HG03060 (cell line): ENCODE measurements at regions not wholly inside any gene's neighbourhood (a gene's known extent, or its start where the extent isn't known, plus 50 kb on each side); places are given as distances from the start of the nearest gene placed in this dataset.
"Not testable (repeated sequence)": the region's sequence is repeated elsewhere in the genome, so short reads cannot be mapped to it uniquely, and the experiment has no call there.

Source experiments
- ATAC-seq: cut with Tn5 transposase; IDR thresholded peaks from one replicate; pipeline ENCODE4 v1.9.1; 2021; ENCODE audit warnings: low read depth, moderate number of reproducible peaks; ENCODE audit not compliant: unreplicated experiment

DNA sequence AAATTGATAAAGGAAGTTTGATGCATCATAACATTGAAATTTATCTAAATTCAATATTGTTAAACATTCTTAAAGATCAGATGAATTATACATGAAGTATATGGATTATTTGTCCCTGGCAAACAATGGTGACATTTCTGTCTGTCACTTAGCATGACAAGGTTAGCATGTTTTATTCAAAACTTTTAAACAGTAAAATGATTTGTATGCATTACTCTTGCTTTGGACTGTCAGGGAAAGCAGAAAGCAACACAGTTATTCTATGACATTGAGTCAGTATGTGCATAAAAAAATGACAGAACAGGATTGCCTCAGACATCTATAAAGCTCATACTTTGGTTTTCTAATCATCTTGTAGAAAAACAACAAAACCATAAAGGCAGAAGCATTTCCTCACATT lies 193.7 kb downstream of the IZUMO3 start:
- no peak for ATAC-seq

DNA sequence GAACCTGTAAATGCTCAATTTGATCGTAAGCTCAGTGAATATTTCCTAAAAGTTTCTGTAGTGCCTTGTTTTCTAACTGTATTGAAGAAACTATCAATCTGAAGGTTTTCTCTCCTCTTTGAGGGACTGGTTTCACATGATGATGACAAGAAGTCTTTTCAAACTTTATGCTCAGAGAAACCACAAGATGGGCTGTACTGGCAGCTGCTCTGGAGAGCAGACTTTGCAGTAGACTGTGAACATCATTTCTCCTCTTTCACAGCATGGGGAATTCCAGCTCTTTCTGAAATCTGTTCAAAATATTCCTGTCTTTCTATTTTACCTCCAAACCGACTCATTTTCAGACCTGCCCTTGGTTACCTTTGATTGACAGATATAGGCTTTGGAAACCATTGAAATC lies 194.4 kb downstream of the IZUMO3 start:
- no peak for ATAC-seq

DNA sequence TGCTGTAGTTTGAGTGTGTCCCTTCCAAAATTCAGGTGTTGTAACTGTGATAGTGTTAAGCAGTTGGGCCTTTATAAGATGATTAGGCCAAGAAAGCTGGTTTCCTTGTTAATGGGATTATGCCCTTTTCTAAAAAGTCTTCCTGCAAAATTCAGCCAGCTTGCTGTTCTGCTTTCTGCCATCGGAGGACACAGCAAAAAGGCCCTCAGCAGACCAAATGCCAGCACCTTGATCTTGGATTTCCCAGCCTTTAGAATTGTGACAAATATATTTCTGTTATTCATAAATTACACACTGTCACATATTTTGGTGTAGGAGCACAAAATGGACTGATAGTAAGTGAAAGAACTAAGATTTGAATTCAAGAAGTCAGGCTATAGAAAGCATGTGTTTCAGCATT lies 203.2 kb downstream of the IZUMO3 start:
- no peak for ATAC-seq

DNA sequence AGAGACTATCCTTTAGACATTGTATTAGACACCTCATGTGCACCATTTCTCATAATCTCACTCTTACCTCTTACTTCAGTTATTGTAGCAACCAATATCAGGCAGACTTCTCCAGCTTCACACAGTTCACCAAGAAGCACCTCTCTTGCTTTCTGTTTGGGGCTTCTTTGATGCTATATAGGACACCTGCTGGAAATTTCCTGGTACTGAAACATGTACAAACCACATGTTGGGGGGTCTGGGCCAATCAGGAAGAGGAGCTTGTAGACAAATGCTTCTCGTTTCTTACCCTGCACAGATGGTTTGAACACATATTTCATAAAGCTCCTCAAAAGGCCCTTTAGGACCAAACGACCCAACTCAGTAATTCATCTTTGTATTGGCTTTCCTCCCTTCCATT lies 212.1 kb downstream of the IZUMO3 start:
- ATAC-seq = no peak

DNA sequence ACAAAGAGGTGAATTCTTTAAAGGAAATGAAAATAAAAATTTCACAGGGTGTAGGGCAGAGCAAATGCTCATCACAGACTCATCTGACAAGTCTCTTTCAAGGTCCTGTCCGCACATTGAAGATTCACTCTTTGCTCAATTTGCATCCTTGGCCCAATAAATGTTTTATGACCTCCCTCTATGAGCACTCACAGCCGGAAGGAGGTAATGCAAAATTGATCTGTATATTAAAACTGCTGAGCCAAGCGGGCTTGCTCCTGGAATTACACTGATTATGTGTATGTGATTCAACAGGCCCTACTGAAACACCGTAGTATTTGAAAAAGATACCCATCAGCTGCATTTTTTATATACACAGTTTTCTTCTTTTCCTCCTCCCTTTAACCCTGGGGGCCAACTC lies 246.8 kb downstream of the IZUMO3 start:
- ATAC-seq = no peak

DNA sequence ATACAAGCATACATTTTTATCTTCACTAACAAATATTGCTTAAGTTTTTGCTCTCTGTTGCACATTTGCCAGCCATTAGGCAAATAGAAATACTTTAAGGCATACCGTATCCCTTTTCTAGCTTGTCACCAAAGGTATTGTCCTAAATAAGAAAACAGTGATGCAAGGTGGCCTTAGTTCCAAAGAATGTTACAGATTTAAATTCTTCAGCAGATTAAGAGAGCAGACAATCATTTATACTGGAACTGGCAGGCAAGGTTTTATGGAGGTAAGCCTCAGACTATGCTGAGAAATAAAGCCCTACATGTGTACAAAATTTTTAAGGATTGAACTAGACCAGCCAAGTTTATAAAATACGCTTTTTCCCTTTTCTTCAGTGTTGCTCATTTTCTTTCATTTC lies 247.8 kb downstream of the IZUMO3 start:
- ATAC-seq = no peak

DNA sequence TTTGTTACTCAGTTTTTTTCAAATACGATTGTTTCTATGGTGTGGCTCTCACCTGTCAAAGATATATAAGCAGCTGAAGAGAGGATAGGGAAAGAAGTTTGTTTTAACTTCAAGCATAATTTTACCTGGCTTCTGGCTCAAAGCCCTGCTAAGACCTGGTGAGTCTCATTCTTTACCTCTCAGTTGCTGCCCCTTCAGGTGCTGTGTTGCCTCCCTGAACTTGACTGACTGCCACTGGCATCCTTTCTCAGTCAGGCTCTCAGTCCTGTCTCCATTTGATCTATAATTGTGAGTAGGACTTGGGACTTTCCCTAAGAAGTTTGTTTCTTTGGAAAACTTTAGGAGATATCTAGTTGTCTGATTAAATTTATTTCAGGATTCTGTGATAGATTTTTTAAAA lies 249.6 kb downstream of the IZUMO3 start:
- ATAC-seq = no peak

DNA sequence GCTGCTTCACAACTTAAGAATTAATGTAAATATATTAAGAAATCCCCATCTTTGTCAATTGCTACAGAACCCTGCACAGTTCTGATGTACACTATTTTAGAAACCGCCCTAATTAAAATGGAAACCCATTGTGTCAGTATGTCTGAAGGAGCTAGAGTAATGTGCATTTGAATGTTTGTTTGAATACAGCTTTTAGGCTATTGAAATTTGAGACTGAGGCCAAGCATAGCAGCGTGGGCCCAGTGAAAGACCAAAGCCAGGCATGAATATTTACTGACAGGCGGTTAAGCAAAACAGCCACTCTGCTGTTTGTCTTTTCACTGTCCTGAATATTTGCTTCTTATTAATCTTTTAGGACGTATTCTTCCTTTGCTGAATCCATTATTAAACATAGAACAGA lies 252.3 kb downstream of the IZUMO3 start:
- no peak for ATAC-seq

DNA sequence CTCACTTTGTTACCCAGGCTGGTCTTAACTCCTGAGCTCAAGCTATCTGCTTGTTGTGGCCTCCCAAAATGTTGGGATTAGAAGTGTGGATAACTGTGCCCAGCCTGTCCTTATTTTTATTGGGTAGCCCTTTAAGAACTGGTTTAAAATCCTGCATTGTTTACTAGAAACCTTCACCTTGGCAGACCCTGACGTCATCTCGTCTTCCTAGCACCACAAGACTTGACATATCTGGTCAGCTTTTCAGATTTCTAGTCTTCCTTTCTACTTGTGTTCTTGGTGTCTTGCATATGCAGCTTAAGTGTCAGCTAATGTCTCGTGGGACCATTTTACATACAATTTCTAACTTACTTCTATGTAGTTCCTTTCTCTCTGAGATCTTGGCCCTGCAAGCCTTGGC lies 258.9 kb downstream of the IZUMO3 start:
- no peak for ATAC-seq

DNA sequence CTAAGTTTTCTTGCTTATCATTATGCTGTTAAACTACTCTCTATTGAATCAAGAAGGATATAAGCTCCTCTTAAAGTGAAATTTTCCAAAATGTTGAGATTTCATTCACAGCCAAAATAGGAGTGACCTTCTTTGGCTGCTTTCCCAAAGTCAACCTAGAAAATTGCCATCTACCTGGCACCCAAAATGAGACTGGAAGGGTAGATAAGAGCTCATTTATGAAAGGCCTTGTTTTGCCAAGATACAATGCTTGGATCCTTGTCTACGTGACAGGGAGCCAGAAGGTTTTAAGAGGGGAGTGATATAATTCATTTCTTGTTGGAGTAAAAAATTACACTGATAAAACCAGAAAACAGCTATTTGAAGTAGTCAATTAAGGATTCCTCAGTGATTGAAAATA lies 287.1 kb downstream of the IZUMO3 start:
- no peak for ATAC-seq

DNA sequence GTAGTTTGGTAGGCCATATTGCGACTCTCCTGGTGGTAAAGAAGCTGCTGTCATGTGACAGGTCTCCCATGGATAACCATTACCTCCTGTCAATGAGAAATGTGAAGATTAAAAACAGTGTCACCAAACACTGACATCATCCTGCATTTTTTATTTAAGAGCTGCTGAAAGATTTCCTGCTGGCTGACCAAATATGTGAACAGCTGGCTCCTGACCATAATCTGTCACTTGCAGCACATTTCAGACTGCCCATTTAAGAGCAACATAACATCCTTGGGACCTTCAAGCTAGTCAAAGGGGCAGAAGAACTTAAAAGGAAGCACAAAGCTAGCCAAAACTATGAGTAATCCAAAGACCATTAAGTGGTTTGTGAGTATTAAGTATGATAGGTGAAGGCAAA lies 288.0 kb downstream of the IZUMO3 start:
- no peak for ATAC-seq

DNA sequence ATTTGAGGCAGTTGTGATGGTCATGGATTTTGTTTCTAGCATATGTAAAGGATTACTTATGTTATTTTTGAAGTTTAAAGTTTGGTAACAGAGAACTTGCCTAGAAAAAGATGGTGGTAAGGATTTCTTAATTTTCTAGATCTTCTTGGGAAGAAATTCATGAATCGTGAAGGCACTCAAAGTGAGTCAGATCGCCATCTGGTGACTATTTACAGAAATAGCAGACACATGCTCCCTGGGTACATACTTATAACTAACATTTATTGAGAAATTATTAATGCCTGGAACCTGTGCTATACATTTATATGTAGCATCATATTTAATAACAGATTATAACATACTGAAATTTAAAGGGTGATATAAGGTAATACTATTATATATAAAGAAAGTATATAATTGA lies 299.7 kb downstream of the IZUMO3 start:
- no peak for ATAC-seq

DNA sequence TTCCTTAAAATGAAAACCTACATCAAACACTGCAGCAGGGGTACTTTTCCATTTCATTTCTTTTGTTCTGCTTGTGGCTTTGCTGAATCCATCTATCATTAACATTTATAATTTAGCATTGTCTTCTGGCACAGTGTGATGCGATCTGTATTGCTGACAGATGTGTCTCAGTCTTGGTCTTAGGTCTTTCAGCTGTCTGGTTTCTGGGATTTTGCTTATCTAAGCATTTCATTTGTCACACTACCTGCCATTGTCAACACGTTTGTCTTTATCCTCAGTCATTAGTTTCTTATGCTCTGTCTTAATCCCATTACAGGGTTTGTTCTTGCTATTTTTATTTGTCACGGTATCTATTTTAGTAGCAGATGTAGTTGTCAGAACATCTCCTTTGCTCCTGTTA lies 303.1 kb downstream of the IZUMO3 start:
- no peak for ATAC-seq

DNA sequence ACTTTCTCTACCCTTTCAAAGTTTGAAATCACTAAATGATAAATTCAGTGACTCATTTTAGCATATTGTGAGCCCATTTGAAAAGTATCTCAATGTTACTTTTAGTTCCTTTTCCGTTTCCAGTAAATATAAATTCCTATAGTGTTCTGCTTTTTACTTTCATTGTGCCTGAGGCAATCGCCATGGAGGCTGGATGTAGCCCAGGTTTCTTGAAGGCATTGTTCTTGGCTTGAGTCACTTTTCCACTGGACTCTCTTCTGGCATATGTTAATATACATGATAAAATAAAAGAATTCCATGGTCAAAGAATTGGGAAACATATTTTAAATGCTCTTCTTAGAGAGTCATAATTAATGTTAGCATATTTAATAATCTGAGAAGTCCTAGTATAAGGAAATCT lies 327.0 kb downstream of the IZUMO3 start:
- no peak for ATAC-seq

DNA sequence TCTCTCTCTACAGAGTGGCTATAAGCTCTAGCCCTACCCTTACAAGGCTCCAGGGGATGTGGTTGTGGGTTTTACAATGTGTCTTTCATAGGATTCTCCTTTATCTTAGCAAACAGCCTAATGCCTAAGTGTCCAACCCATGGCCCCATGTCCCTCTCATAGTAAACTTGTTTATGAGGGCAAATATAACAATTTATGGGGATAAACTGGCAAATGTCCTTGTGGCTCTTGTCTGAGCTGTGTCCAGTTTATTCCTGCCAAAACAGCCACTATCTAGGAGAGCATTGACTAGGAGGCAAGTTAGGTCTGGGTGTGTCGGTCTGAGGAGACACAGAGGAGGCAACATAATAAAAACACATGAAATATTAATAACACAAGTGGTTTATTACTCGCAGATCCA lies 335.1 kb downstream of the IZUMO3 start:
- ATAC-seq = no peak

DNA sequence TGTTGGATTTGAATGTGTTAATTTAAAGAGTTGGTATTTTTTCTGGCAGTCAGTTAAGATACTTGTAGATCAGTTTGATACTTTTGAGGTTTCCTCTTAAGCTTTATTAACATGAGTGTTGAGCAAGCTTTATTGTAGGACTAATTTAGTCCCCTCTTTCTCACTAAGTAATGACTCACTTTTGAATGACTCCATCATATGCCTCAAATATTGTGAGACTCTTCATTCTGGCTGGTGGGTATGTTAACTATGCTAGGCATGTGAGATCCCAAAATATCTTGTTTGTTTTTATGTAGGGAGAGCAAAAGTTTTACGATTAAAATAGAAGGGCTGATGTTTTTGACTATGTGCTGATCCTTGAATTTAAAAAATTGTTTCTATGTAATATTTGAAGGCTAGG lies 355.7 kb downstream of the IZUMO3 start:
- ATAC-seq = no peak

DNA sequence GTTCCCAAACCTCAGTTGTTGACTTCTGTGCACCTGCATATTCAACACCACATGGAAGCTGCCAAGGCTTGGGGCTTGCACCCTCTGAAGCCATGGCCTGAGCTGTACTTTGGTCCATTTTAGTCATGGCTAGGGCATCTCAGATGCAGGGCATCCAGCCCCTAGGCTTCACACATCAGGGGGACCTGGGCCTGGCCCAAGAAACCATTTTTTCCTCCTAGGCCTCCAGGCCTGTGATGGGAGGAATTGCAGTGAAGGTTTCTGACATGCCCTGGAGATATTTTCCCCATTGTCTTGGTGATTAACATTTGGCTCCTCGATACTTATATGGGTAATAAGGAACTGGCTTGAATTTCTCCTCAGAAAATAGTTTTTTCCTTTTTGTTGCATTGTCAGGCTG lies 354.5 kb upstream of the ELAVL2 start:
- not testable (repeated sequence) for ATAC-seq

DNA sequence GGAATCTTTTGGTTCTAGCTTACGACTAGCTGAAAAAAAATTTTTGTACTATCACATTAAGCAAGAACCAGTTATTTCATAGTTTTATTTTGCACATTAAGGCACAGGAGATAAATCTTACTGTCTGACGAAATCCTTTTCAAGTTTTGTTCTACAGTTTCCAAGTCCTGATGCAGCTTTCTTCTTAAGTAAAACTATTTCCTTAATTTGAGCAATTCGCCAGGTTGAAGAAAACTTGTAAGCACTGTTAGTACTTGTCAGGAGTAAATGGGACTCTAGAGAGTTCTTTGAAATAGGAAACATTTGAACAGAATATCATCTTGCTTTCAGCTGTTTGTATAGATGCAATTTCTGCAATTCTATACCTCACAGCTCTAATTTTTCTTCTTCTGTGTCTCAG lies 318.8 kb upstream of the ELAVL2 start:
- no peak for ATAC-seq

DNA sequence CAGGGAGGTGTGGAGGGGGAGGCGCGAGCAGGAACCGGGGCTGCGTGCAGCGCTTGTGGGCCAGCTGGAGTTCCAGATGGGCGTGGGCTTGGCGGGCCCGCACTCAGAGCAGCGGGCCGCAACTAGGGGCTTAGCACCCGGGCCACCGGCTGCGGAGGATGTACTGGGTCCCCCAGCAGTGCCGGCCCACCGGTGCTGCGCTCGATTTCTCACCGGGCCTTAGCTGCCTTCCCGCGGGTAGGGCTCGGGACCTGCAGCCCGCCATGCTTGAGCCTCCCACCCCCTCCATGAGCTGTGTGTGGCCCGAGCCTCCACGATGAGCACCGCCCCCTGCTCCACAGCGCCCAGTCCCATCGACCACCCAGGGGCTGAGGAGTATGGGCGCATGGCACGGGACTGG lies 309.0 kb upstream of the ELAVL2 start:
- ATAC-seq = not testable (repeated sequence)

DNA sequence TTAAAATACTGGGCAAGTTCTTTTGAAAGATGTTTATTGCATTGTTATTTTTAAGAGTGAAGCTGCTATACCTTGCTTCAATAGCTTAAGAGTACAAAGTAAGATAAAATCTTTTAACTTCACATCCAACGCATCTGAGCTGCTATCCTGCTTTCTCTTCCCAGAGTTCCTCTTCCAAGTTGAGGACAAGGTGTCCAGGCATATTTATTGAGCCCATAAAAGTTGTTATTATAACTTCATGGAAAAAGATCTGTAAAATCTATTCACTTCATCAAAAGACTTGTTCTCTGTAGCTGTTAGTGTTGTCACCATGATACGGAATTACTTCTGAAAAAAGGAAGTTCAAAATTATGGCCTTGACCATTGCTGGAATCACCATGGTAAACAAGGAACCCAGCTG lies 306.2 kb upstream of the ELAVL2 start:
- ATAC-seq = no peak

DNA sequence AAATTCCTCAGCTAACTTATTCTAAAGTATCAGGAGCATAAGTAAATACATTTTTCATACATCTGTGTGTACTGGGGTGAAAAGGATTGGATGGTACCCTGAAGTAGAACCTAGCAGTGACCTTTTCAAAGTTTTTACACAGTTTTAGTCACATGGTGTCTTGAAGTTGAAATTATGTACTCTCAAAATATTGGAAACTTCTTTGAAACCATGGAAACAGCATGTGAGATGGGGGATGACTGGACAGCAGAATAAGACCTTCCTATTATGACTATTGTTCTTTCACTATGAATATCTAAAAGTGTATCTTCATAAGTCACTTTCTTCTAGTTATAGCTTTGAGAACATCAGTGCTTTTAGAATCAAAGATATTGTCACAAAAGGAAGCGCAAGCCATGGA lies 301.5 kb upstream of the ELAVL2 start:
- no peak for ATAC-seq

DNA sequence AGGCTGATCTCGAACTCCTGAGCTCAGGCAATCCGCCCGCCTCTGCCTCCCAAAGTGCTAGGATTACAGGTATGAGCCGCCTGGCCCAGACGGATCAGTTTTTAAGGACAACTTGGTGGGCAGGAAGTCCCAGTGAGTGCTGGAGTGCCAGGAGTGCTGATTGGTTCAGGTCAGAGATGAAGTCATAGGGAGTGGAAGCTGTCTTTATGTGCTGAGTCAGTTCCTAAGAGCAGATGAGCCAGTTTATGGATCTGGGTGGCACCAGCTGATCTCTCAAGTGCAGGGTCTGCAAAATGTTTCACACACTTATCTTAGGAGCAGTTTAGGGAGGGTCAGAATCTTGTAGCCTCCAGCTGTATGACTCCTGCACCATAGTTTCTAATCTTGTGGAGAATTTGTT lies 292.1 kb upstream of the ELAVL2 start:
- ATAC-seq = no peak

DNA sequence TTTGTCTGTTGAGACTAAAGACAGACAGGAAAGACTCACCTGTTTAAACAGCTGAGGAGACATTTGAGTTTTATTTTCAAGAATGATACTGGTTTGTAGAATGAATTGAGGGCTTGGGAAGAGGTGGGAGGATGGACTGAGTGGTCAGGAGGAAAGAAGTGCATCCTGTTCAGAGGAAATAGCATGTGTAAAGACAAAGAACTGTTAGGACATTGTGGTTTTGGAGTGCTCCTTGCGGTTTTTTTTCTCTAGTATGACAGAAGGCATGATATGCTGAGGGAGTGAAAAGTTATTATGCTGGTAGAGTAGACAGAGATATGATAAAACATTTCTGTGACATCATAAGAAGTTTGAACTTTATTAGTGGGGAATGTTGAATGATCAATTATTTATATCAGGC lies 270.7 kb upstream of the ELAVL2 start:
- no peak for ATAC-seq

DNA sequence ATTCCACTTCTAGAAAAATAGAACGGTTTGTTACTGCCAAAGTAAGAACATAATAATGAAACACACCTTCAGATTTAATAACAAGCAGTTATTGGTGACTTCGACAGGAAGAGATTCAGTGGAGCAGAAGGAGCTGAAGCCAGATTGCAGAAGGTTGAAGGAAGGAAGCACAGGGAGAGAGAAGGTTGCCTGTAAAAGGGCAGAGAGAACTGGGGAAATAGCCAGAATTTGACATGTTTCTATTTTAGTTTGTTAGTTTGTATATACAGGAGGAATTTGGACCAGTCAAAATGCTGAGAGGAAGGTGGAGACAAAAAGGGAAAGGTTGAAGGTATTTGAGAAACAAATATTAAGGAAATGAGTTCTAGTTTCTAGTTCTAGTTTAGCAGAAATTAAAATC lies 269.2 kb upstream of the ELAVL2 start:
- ATAC-seq = no peak
